SK-N-SH (cell line): ENCODE measurements at regions not wholly inside any gene's neighbourhood (a gene's known extent, or its start where the extent isn't known, plus 50 kb on each side); places are given as distances from the start of the nearest gene placed in this dataset.

ENCODE experiments used
- CTCF ChIA-PET: fragments of 300-600, 350-600 bp; formaldehyde crosslinking; extraction: SDS; loops from one replicate; lab custom pipeline; 2021; lab: Yijun Ruan, JAX
- POLR2A ChIA-PET: fragments of 350-600 bp; sonication (Branson Sonifier 250); formaldehyde crosslinking; extraction: SDS; loops from one replicate; lab custom pipeline; 2020; ENCODE audit warnings: antibody characterized with exemption, inconsistent platforms; lab: Yijun Ruan, JAX
- DNase-seq: peaks from one replicate; pipeline ENCODE4 v3.0.0; 2012
- H2AFZ ChIP-seq: fragments of 200-600 bp; sonication (generic); 2 replicates; pipeline ENCODE4 v1.8.1; 2016; ENCODE audit warnings: antibody characterized with exemption, mild to moderate bottlenecking, low read depth
- H3F3A ChIP-seq: fragments of 200-600 bp; sonication (generic); replicated peaks from 2 replicates; pipeline ENCODE3; 2016; ENCODE audit warnings: antibody characterized with exemption, mild to moderate bottlenecking; ENCODE audit not compliant: insufficient read depth
- H3K27ac ChIP-seq, 2 experiments: fragments of 200-500 bp in 1 of 2; fragments of 200-600 bp in 1 of 2; sonication (Bioruptor generic) in 1 of 2; sonication (generic), shearing (Covaris generic) in 1 of 2; 2 replicates each; pipeline versions ENCODE4 v1.5.1 to v1.6.1; 2014 to 2016; ENCODE audit warnings: low read depth in 2 of 2, inconsistent platforms in 1 of 2, low read length in 1 of 2, mild to moderate bottlenecking in 1 of 2, mixed read lengths in 1 of 2
- H3K27me3 ChIP-seq: fragments of 200-600 bp; sonication (generic), shearing (Covaris generic); 2 replicates; pipeline ENCODE4 v1.6.1; 2016; ENCODE audit warnings: mixed run types; ENCODE audit not compliant: insufficient read depth
- H3K36me3 ChIP-seq, 2 experiments: fragments of 200-500 bp in 1 of 2; fragments of 200-600 bp in 1 of 2; sonication (Bioruptor generic) in 1 of 2; sonication (generic) in 1 of 2; replicated peaks in 1 of 2; 2 replicates each; pipeline versions ENCODE3 to v1.5.1; 2014 to 2016; ENCODE audit warnings: low read length in 1 of 2, mild to moderate bottlenecking in 1 of 2; ENCODE audit not compliant: insufficient read depth in 2 of 2, control insufficient read depth in 1 of 2
- H3K4me1 ChIP-seq, 2 experiments: fragments of 200-500 bp in 1 of 2; fragments of 200-600 bp in 1 of 2; sonication (Bioruptor generic) in 1 of 2; sonication (generic), shearing (Covaris generic) in 1 of 2; 2 replicates each; pipeline versions ENCODE4 v1.5.1 to v1.6.1; 2014 to 2016; ENCODE audit warnings: low read depth in 1 of 2, low read length in 1 of 2, mixed run types in 1 of 2; ENCODE audit not compliant: insufficient read depth in 2 of 2, control insufficient read depth in 1 of 2
- H3K4me2 ChIP-seq: fragments of 200-600 bp; sonication (generic), shearing (Covaris generic); 2 replicates; pipeline ENCODE4 v1.6.1; 2017; ENCODE audit warnings: mixed run types
- H3K4me3 ChIP-seq, 2 experiments: fragments of 200-500 bp in 1 of 2; fragments of 200-600 bp in 1 of 2; sonication (Bioruptor generic) in 1 of 2; sonication (generic), shearing (Covaris generic) in 1 of 2; 2 replicates each; pipeline versions ENCODE4 v1.5.1 to v1.8.1; 2014 to 2016; ENCODE audit warnings: low read depth in 2 of 2, inconsistent platforms in 1 of 2, low read length in 1 of 2, mild to moderate bottlenecking in 1 of 2, mixed read lengths in 1 of 2, moderate library complexity in 1 of 2
- H3K79me2 ChIP-seq: fragments of 200-600 bp; sonication (generic); 2 replicates; pipeline ENCODE4 v1.8.1; 2017; ENCODE audit warnings: mild to moderate bottlenecking; ENCODE audit not compliant: insufficient read depth
- H3K9ac ChIP-seq: fragments of 200-600 bp; sonication (generic); 2 replicates; pipeline ENCODE4 v1.6.1; 2017; ENCODE audit warnings: mixed run types
- H3K9me2 ChIP-seq: fragments of 200-600 bp; sonication (generic); 2 replicates; pipeline ENCODE4 v1.6.1; 2017; ENCODE audit warnings: mixed run types
- H3K9me3 ChIP-seq: fragments of 200-600 bp; sonication (generic); 2 replicates; pipeline ENCODE4 v1.6.1; 2017; ENCODE audit warnings: mixed run types, mild to moderate bottlenecking, moderate library complexity
- H4K20me1 ChIP-seq: fragments of 200-600 bp; sonication (generic); 2 replicates; pipeline ENCODE4 v1.6.1; 2017; ENCODE audit warnings: mild to moderate bottlenecking, mixed run types; ENCODE audit not compliant: insufficient read depth
- CHD2 ChIP-seq: fragments of 150-350 bp; IDR thresholded peaks from 2 replicates; pipeline ENCODE4 v1.6.1; 2018; ENCODE audit warnings: low read length; ENCODE audit not compliant: partially characterized antibody
- ELF1 ChIP-seq: IDR thresholded peaks from 2 replicates; pipeline ENCODE4 v1.4.0; 2012
- EP300 ChIP-seq, 2 experiments: IDR thresholded peaks; 2 replicates each; pipeline versions ENCODE4 v1.4.0 to v1.6.1; 2012; ENCODE audit warnings: borderline replicate concordance in 1 of 2, low read depth in 1 of 2, low read length in 1 of 2
- EZH2phosphoT487 ChIP-seq: fragments of 200-600 bp; sonication (generic); IDR thresholded peaks from 2 replicates; pipeline ENCODE4 v1.6.1; 2017; ENCODE audit warnings: low read depth, mixed run types, mild to moderate bottlenecking, antibody characterized with exemption, moderate library complexity, borderline replicate concordance
- FOSL2 ChIP-seq: IDR thresholded peaks from 2 replicates; pipeline ENCODE4 v1.4.0; 2012; ENCODE audit warnings: low read depth, mild to moderate bottlenecking, moderate library complexity, borderline replicate concordance
- FOXM1 ChIP-seq: IDR thresholded peaks from 2 replicates; pipeline ENCODE4 v1.4.0; 2012; ENCODE audit warnings: low read depth, mild to moderate bottlenecking
- JUND ChIP-seq: IDR thresholded peaks from 2 replicates; pipeline ENCODE4 v1.4.0; 2012
- MXI1 ChIP-seq: IDR thresholded peaks from 2 replicates; pipeline ENCODE4 v1.6.1; 2012; ENCODE audit warnings: mild to moderate bottlenecking, low read depth, low read length, improper control_type of control experiment
- NFIC ChIP-seq: IDR thresholded peaks from 2 replicates; pipeline ENCODE4 v1.4.0; 2012; ENCODE audit warnings: borderline replicate concordance
- NRF1 ChIP-seq: IDR thresholded peaks from 2 replicates; pipeline ENCODE4 v1.6.1; 2012; ENCODE audit warnings: low read depth, mild to moderate bottlenecking, low read length
- RAD21 ChIP-seq: IDR thresholded peaks from 2 replicates; pipeline ENCODE4 v1.6.1; 2012; ENCODE audit warnings: mild to moderate bottlenecking, low read length
- SIN3A ChIP-seq: IDR thresholded peaks from 2 replicates; pipeline ENCODE4 v1.6.1; 2012; ENCODE audit warnings: low read depth, mild to moderate bottlenecking, low read length, moderate library complexity, borderline replicate concordance
- SMC3 ChIP-seq: IDR thresholded peaks from 2 replicates; pipeline ENCODE4 v1.6.1; 2012; ENCODE audit warnings: low read depth, low read length, improper control_type of control experiment
- TAF1 ChIP-seq: IDR thresholded peaks from 2 replicates; pipeline ENCODE4 v1.6.1; 2012; ENCODE audit warnings: low read depth, mild to moderate bottlenecking, low read length, moderate library complexity, borderline replicate concordance
- YY1 ChIP-seq: IDR thresholded peaks from 2 replicates; pipeline ENCODE4 v1.4.0; 2012; ENCODE audit warnings: low read depth, mild to moderate bottlenecking
- WGBS: methylation state at CpG from one replicate; pipeline ENCODE4 v1.1.6; 2017; ENCODE audit warnings: low lambda C conversion rate; 5-methylcytosine and 5-hydroxymethylcytosine counted together
- TF ChIP-seq, protein P1 (sequence below): fragments of 150-350 bp; IDR thresholded peaks from 2 replicates; pipeline ENCODE4 v1.6.1; 2017; ENCODE audit warnings: antibody characterized with exemption, low read length, low read depth, borderline replicate concordance
- TF ChIP-seq, protein P2 (sequence below): fragments of 200-600 bp; sonication (generic); IDR thresholded peaks from 2 replicates; pipeline ENCODE4 v1.6.1; 2017; ENCODE audit warnings: antibody characterized with exemption, mild to moderate bottlenecking, moderate library complexity
- TF ChIP-seq, protein P3 (sequence below): IDR thresholded peaks from 2 replicates; pipeline ENCODE4 v1.4.0; 2012; ENCODE audit warnings: low read depth, borderline replicate concordance

DNA sequence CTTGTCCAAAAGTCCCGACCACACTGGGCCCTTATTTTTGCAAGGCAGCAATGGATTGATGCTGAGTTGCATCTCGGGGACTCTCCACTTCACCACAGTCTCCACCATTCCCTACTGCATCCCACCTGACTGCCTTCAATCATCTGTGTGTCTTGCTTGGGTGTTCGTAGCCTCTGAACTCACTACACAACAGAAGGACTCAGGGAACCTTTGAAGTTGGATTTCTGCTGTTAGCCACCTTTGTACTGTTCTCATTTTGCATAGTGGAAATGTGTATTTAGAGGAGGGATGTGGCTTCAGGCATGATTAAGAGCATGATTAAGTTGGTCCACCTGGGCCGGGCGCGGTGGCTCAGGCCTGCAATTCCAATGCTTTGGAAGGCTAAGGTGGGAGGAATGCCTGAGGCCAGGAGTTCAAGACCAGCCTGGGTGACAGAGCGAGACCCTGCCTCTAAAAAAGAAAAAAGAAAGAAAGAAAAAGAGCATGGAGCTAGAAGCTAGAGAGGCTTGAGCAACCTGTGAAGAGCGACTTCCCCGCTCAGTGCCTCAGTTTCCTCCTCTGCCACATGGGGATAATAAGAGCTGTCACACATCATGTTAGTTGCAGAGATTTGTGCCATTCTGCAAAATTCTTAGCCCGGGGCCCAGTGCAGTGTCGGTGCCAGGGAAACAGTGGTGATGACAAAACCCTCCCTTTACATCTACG is 121.3 kb upstream of the PTPN1 start:
- no peaks in the 10 kb centered on the region for H4K20me1 ChIP-seq
- H3K27ac ChIP-seq, result no peak overlapping the region
- H3F3A ChIP-seq, result no peaks in the 10 kb centered on the region
- 88% methylated on average over 12 of the region's 12 CpGs for WGBS
- CTCF ChIA-PET, result interaction anchor here (1.6 kb wide), 1 partner anchor 199 kb away, joined by 3 read pairs; no protein-coding TSS in a partner anchor
- no peaks in the 10 kb centered on the region for H3K9me3 ChIP-seq
- no peaks in the 10 kb centered on the region; a peak in 1 of 4 replicates for H3K4me1 ChIP-seq
- H3K4me3 ChIP-seq, result no peak overlapping the region
- H3K27me3 ChIP-seq, result no peaks in the 10 kb centered on the region
- H3K9ac ChIP-seq, result no peak overlapping the region
- no peak overlapping the region for H3K4me2 ChIP-seq
- TF ChIP-seq, protein P1, sequence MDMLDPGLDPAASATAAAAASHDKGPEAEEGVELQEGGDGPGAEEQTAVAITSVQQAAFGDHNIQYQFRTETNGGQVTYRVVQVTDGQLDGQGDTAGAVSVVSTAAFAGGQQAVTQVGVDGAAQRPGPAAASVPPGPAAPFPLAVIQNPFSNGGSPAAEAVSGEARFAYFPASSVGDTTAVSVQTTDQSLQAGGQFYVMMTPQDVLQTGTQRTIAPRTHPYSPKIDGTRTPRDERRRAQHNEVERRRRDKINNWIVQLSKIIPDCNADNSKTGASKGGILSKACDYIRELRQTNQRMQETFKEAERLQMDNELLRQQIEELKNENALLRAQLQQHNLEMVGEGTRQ, result no peak
- no peak for TF ChIP-seq NFIC
- no peak for TF ChIP-seq CHD2
- no peak for TF ChIP-seq EP300 (IDR thresholded peaks at IDR 0.05; ENCODE audit: borderline replicate concordance in 1 of 2, low read depth in 1 of 2, low read length in 1 of 2)
- TF ChIP-seq MXI1, result no peak
- no peak for TF ChIP-seq NRF1
- TF ChIP-seq ELF1, result no peak
- no peak for TF ChIP-seq JUND
- TF ChIP-seq, protein P2, sequence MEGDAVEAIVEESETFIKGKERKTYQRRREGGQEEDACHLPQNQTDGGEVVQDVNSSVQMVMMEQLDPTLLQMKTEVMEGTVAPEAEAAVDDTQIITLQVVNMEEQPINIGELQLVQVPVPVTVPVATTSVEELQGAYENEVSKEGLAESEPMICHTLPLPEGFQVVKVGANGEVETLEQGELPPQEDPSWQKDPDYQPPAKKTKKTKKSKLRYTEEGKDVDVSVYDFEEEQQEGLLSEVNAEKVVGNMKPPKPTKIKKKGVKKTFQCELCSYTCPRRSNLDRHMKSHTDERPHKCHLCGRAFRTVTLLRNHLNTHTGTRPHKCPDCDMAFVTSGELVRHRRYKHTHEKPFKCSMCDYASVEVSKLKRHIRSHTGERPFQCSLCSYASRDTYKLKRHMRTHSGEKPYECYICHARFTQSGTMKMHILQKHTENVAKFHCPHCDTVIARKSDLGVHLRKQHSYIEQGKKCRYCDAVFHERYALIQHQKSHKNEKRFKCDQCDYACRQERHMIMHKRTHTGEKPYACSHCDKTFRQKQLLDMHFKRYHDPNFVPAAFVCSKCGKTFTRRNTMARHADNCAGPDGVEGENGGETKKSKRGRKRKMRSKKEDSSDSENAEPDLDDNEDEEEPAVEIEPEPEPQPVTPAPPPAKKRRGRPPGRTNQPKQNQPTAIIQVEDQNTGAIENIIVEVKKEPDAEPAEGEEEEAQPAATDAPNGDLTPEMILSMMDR, result no peak
- no peak for TF ChIP-seq TAF1
- TF ChIP-seq FOXM1, result no peak
- no peak for TF ChIP-seq EZH2phosphoT487
- no peak for TF ChIP-seq YY1
- TF ChIP-seq, protein P3, sequence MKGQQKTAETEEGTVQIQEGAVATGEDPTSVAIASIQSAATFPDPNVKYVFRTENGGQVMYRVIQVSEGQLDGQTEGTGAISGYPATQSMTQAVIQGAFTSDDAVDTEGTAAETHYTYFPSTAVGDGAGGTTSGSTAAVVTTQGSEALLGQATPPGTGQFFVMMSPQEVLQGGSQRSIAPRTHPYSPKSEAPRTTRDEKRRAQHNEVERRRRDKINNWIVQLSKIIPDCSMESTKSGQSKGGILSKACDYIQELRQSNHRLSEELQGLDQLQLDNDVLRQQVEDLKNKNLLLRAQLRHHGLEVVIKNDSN, result no peak
- TF ChIP-seq SIN3A, result no peak
- no peak for TF ChIP-seq RAD21
- TF ChIP-seq FOSL2, result no peak
- no peak for TF ChIP-seq SMC3
- no peak overlapping the region for H2AFZ ChIP-seq
- H3K36me3 ChIP-seq, result no peaks in the 10 kb centered on the region
- DNase-seq, result no peak
- POLR2A ChIA-PET, result no interaction called here
- H3K79me2 ChIP-seq, result no peaks in the 10 kb centered on the region
- H3K9me2 ChIP-seq, result no peaks in the 10 kb centered on the region
